Left lung (tissue), 4 donors: ENCODE measurements at regions not wholly inside any gene's neighbourhood (a gene's known extent, or its start where the extent isn't known, plus 50 kb on each side); places are given as distances from the start of the nearest gene placed in this dataset.

Experiments used
- ATAC-seq: fragments of 200-7000 bp; cut with Tn5 transposase; one replicate; pipeline ENCODE4 v1.9.1; 2020; ENCODE audit warnings: moderate library complexity
- DNase-seq, 4 donors: peaks; one replicate each; pipeline ENCODE4 v3.0.0-alpha.2; 2013 to 2020
- H3K27ac ChIP-seq, 2 donors: fragments of 200-600 bp; sonication (generic) in 1 of 2; one replicate each; pipeline versions ENCODE4 v1.5.0 to v1.8.0; 2020 to 2021
- H3K27me3 ChIP-seq, 2 donors: fragments of 200-600 bp; sonication (generic) in 1 of 2; one replicate each; pipeline versions ENCODE4 v1.5.0 to v1.8.0; 2020 to 2021
- H3K36me3 ChIP-seq, 2 donors: fragments of 200-600 bp; sonication (generic) in 1 of 2; one replicate each; pipeline versions ENCODE4 v1.5.0 to v1.8.0; 2020 to 2021
- H3K4me1 ChIP-seq, 2 donors: fragments of 200-600 bp; one replicate each; pipeline ENCODE4 v1.8.0; 2021
- H3K4me3 ChIP-seq, 2 donors: fragments of 200-600 bp; sonication (generic) in 1 of 2; one replicate each; pipeline versions ENCODE4 v1.5.0 to v1.8.0; 2020 to 2021; ENCODE audit warnings: mild to moderate bottlenecking in 1 of 2
- H3K9me3 ChIP-seq, 2 donors: fragments of 200-600 bp; sonication (generic) in 1 of 2; one replicate each; pipeline versions ENCODE4 v1.5.0 to v1.8.0; 2020 to 2021
- intact Hi-C, 2 donors: fragments of 100-400 bp; cut with DNase I; formaldehyde crosslinking; loops; one replicate each; pipeline versions ENCODE4 v1.11.2 to v1.14.2; 2022
- TF ChIP-seq, protein P1 (sequence below), 2 donors: fragments of 200-600 bp; sonication (generic) in 1 of 2; IDR thresholded peaks; one replicate each; pipeline versions ENCODE4 v1.5.0 to v1.8.0; 2021; ENCODE audit warnings: antibody characterized with exemption in 2 of 2
- donor health status: DM: no; HTN: yes; CAD: no.
- donor health status: DM: no; HTN: no; CAD: no.

DNA sequence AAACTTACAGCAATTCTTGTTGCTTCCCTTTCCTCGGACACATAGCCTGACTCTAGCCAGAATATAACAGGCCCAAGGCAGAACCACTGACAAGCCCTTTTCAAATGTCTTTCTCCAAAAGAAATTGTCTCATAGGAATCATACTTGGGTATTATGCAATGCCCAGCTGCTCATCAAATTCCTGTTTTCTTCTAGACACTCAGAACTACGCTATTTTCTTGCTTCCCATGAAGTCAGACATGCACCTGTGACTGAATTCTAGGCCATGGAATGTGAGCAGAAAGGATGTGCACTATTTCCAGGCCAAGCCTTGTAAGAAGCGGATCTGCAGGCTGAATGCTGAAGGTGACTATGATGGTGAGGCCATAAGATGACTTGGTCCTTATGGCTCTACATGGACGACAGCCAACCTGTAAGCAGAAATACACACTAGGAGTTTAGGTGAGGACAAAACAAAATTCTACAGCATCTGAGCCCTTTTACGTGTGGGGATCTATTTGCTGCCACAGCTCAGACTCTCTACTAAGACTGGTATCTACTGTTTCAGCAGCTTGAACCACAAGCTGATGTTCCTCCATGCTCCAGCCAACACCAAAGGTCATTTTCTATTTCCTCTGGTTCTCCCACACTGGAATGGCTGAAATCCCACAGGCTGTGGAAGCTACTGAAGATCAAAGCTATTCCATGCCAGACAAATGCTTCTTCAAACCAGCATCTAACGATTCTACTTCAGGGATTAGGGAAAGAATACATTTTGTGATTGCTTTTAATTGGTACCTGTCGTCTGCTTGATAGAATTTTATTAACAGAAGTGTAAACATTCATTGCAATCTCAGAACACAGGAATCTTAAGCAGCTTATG is 378.7 kb downstream of the RBM43 start:
- DNase-seq = no peak
- ATAC-seq = peak; percentile 42
- H3K27me3 ChIP-seq = no peaks in the 10 kb centered on the region
- intact Hi-C loops = no loop called here
- no peaks in the 10 kb centered on the region for H3K36me3 ChIP-seq
- peaks cover 0 to 3% of the 10 kb centered on the region in 2 donors for H3K9me3 ChIP-seq
- H3K4me1 ChIP-seq = peaks cover 0 to 7% of the 10 kb centered on the region in 2 donors
- no peak overlapping the region for H3K27ac ChIP-seq
- TF ChIP-seq, protein P1, sequence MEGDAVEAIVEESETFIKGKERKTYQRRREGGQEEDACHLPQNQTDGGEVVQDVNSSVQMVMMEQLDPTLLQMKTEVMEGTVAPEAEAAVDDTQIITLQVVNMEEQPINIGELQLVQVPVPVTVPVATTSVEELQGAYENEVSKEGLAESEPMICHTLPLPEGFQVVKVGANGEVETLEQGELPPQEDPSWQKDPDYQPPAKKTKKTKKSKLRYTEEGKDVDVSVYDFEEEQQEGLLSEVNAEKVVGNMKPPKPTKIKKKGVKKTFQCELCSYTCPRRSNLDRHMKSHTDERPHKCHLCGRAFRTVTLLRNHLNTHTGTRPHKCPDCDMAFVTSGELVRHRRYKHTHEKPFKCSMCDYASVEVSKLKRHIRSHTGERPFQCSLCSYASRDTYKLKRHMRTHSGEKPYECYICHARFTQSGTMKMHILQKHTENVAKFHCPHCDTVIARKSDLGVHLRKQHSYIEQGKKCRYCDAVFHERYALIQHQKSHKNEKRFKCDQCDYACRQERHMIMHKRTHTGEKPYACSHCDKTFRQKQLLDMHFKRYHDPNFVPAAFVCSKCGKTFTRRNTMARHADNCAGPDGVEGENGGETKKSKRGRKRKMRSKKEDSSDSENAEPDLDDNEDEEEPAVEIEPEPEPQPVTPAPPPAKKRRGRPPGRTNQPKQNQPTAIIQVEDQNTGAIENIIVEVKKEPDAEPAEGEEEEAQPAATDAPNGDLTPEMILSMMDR (IDR thresholded peaks at IDR 0.05) = no peak
- no peak overlapping the region for H3K4me3 ChIP-seq

DNA sequence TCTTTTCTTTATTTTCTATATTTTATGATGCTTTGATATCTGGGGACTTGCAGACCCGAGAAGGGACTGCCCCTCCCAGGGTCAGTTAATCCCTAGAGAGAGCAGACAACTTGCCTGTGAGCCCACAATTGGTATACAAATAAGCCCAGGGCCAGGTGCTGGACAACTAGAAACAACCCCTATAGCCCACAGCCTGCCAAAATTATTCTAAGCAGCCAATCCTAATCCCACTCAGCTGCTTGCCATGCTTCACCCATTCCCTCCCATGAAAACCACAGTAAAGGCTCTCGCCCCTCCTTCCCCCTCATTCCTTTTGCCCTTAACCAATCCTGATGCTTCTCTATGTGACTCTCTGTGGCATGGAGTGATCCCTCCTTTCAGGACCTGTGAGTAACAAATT is 380.7 kb downstream of the RBM43 start:
- H3K27me3 ChIP-seq = no peaks in the 10 kb centered on the region
- ATAC-seq (no peak), DNase-seq (no peak)
- peaks cover 0 to 14% of the 10 kb centered on the region in 2 donors for H3K4me1 ChIP-seq
- TF ChIP-seq, protein P1 (IDR thresholded peaks at IDR 0.05) = no peak
- H3K27ac ChIP-seq = no peak overlapping the region
- H3K9me3 ChIP-seq = peaks cover 0 to 3% of the 10 kb centered on the region in 2 donors
- intact Hi-C loops = no loop called here
- no peaks in the 10 kb centered on the region for H3K36me3 ChIP-seq
- H3K4me3 ChIP-seq = no peak overlapping the region

DNA sequence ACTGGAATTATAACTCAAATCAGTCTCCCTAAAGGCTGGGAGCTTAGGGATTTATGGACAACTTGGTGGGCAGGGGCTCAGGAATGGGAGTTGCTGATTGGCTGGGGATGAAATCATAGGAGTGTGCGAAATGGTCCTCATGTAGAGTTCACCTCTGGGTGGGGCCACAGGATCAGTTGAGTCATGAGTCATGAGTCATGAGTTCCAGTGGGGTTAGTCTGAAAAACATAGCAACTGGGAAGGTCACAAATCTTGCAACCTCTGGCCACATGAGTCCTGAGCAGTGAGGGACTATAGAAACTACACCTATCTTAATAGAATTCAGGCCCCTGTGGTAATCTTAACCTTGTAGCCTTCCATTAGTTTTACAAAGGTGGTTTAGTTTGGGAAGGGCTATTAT is 383.3 kb downstream of the RBM43 start:
- ATAC-seq = no peak
- peaks cover 0 to 16% of the 10 kb centered on the region in 2 donors for H3K4me1 ChIP-seq
- TF ChIP-seq, protein P1 (IDR thresholded peaks at IDR 0.05) = no peak
- no peak overlapping the region for H3K4me3 ChIP-seq
- no peaks in the 10 kb centered on the region for H3K36me3 ChIP-seq
- H3K27ac ChIP-seq = no peak overlapping the region
- H3K9me3 ChIP-seq = peaks cover 0 to 3% of the 10 kb centered on the region in 2 donors
- intact Hi-C loops = no loop called here
- DNase-seq = no peak
- H3K27me3 ChIP-seq = no peaks in the 10 kb centered on the region

DNA sequence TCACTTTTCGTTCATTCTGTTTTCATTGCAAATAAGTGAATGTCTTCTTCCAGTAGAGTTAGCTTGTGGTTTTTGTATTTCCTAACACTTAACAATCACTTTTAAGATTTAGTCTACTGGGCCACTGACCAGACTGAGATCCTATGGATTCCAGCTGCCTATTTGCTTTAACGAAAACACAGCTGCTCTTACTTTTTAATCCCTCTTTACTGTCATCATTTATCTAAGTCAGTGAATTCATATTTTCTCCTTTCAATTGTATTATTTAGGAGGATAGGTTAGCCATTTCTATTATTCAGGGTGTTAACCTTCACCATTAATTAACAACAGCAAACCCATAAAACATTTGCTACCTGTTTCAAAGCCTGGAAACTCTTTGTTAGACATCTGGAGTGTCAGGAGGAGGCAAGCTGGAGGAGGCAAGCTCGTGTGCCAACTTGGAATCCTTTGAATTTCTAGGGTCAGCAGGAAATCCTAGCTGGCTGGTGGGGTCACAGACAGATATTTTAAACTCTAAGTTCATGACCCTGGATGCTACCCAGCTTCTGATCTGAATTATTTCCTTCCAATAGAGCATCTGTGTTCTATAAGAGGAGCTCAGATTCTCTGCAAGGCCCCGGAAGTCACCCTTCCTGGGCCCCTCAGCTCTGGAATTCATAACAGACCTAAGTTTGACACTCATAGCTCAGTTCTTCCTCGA is 385.3 kb downstream of the RBM43 start:
- peak in 2 of 4 donors; percentile 82 to 86 for DNase-seq
- Histone ChIP-seq H3K9me3 (peaks cover 0 to 3% of the 10 kb centered on the region in 2 donors), H3K27me3 (no peaks in the 10 kb centered on the region), H3K36me3 (no peaks in the 10 kb centered on the region), H3K27ac (no peak overlapping the region), H3K4me3 (no peak overlapping the region), H3K4me1 (peaks cover 0 to 10% of the 10 kb centered on the region in 2 donors)
- intact Hi-C loops = no loop called here
- TF ChIP-seq, protein P1 (IDR thresholded peaks at IDR 0.05) = no peak
- ATAC-seq = no peak

DNA sequence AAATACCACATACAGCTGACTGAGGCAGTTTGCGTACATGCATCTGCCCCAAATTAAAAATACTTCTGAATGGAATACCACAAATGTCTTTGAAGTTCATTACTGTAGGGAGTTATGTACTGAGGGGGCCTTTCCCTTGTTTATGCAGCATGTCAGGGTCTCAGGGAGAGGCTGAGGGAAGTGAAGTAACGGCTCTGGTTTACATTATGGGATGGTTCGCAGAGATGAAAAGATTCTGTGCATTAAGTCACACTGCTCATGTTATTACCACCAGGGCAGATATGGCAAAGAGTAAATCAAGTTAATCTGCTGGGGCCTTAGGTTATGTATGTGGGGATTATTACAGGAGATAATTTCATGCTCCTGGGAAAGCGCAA is 385.9 kb upstream of the RND3 start:
- no peak overlapping the region for H3K4me3 ChIP-seq
- H3K36me3 ChIP-seq = no peaks in the 10 kb centered on the region

More for the DNA sequence above, 385.9 kb upstream of the RND3 start:
- ATAC-seq (no peak), DNase-seq (no peak)
- H3K27ac ChIP-seq = no peak overlapping the region
- H3K27me3 ChIP-seq = no peaks in the 10 kb centered on the region
- peaks cover 0 to 2% of the 10 kb centered on the region in 2 donors for H3K9me3 ChIP-seq
- TF ChIP-seq, protein P1 (IDR thresholded peaks at IDR 0.05) = no peak
- H3K4me1 ChIP-seq = peaks cover 0 to 10% of the 10 kb centered on the region in 2 donors
- intact Hi-C loops = no loop called here
